Kidney epithelial cell (primary cell): ENCODE measurements at regions not wholly inside any gene's neighbourhood (a gene's known extent, or its start where the extent isn't known, plus 50 kb on each side); places are given as distances from the start of the nearest gene placed in this dataset.

Source experiments
- DNase-seq: peaks from one replicate; pipeline ENCODE4 v3.0.0-alpha.2; 2010; ENCODE audit warnings: low read depth
- H3K27me3 ChIP-seq: 2 replicates; pipeline ENCODE4 v1.6.0; 2011; ENCODE audit warnings: low read length; ENCODE audit not compliant: control insufficient read depth, insufficient read depth
- H3K36me3 ChIP-seq: 2 replicates; pipeline ENCODE4 v1.5.1; 2011; ENCODE audit warnings: low read length; ENCODE audit not compliant: control insufficient read depth, insufficient read depth
- H3K4me3 ChIP-seq: 2 replicates; pipeline ENCODE4 v1.5.1; 2011; ENCODE audit warnings: low read depth, mild to moderate bottlenecking, control low read depth, low read length
- TF ChIP-seq, protein P1 (sequence below): IDR thresholded peaks from 2 replicates; pipeline ENCODE4 v1.5.1; 2011; ENCODE audit warnings: mild to moderate bottlenecking, moderate library complexity, low read length, control low read depth, inconsistent platforms; ENCODE audit not compliant: insufficient read depth, poor library complexity, severe bottlenecking

DNA sequence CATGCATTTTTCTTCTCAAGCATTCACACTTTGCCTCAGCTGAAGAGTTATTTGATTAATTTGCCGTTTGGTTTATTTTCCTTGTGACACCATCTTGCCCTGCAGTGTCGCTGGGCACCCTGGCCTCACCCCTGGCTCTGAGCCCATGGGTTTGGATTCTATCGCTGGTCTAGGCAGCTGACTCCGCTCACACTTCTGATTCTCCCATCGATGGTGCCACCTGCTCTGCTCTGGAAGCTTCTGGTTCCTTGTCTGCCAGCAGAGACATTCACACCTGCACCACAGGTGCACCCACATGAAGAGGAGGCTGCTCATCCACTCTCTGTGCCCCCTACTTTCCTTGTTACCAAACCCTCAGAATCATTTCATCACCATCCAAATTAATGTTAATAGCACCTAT, 291.6 kb upstream of the CDH4 start:
- Histone ChIP-seq H3K36me3 (no peaks in the 10 kb centered on the region), H3K4me3 (no peak overlapping the region), H3K27me3 (no peaks in the 10 kb centered on the region)
- no peak for DNase-seq
- TF ChIP-seq, protein P1, sequence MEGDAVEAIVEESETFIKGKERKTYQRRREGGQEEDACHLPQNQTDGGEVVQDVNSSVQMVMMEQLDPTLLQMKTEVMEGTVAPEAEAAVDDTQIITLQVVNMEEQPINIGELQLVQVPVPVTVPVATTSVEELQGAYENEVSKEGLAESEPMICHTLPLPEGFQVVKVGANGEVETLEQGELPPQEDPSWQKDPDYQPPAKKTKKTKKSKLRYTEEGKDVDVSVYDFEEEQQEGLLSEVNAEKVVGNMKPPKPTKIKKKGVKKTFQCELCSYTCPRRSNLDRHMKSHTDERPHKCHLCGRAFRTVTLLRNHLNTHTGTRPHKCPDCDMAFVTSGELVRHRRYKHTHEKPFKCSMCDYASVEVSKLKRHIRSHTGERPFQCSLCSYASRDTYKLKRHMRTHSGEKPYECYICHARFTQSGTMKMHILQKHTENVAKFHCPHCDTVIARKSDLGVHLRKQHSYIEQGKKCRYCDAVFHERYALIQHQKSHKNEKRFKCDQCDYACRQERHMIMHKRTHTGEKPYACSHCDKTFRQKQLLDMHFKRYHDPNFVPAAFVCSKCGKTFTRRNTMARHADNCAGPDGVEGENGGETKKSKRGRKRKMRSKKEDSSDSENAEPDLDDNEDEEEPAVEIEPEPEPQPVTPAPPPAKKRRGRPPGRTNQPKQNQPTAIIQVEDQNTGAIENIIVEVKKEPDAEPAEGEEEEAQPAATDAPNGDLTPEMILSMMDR = no peak

DNA sequence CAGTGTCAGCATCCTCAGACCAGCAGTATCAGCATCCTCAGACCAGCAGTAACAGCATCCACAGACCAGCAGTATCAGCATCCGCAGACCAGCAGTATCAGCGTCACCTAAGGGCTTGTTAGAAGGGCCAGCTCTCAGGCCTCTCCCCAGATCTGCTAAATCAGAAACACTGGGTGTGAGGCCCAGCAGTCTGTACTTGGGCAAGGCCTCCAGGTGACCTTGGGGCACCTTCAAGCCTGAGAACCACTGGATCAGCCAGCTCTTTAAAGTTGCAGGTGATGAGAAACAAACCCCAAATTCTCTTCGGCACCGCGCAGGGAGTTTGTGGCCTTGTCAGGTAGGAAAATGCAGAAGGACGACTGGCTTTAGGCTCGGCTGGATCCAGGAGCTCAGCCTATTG, 290.5 kb upstream of the CDH4 start:
- Histone ChIP-seq H3K4me3 (no peak overlapping the region), H3K27me3 (no peaks in the 10 kb centered on the region), H3K36me3 (no peaks in the 10 kb centered on the region)
- TF ChIP-seq, protein P1 = no peak
- DNase-seq = no peak

DNA sequence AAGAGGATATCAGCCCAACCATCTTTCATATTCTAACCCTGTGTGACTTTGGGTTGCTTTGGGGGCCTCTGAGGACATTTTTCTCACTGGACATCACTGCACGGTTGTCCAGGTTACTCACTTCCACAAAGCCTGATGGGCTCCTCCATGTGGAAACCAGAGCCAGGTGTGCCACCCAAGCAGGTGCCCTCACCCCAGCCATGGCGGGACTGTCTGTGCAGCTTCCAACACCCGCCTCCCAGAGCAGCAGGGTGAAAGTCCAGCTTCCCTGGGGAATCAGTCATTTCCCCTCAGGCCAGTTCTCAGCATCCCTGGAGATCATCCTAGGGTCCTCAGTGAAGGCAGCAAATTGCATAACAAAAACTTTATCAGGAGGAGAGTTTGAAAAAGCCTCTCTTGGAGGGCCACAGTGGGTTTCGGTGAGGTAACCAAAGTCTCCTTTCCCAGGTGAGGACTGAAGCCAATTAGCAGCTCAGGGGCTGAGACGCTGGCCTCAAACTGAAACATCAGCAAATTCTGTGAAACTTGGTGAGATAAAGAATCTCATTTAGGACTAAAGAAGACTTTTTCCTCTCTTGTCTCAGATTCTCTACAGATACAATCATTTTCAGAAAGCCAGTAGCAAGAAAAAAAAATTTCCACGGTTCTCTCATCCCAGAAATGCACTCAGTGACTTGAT, 289.6 kb upstream of the CDH4 start:
- TF ChIP-seq, protein P1 = no peak

DNA sequence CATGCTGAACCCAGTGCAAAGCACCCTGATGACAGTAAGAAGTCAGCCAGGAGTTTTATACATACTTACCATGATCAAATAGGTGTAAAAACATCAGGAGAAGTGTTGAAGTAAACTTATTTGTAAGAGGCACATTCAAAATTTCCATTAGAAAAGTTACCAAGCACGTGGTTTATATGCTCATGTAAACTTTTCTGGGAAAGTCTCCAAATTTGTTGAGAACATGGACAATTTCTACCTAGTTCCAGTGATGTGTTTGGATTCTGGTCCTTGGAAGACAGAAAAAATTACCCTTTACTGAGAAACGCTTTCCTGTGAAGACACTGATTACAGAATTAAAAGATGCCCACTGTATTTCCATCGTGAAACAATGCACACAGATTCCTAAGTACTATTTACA, 288.9 kb upstream of the CDH4 start:
- Histone ChIP-seq H3K27me3 (peaks cover 4% of the 10 kb centered on the region), H3K4me3 (no peak overlapping the region), H3K36me3 (no peaks in the 10 kb centered on the region)
- TF ChIP-seq, protein P1 = no peak
- DNase-seq = no peak

More for the DNA sequence above, 289.6 kb upstream of the CDH4 start:
- H3K27me3 ChIP-seq = peaks cover 3% of the 10 kb centered on the region
- H3K4me3 ChIP-seq = no peak overlapping the region
- H3K36me3 ChIP-seq = no peaks in the 10 kb centered on the region
- DNase-seq = no peak

DNA sequence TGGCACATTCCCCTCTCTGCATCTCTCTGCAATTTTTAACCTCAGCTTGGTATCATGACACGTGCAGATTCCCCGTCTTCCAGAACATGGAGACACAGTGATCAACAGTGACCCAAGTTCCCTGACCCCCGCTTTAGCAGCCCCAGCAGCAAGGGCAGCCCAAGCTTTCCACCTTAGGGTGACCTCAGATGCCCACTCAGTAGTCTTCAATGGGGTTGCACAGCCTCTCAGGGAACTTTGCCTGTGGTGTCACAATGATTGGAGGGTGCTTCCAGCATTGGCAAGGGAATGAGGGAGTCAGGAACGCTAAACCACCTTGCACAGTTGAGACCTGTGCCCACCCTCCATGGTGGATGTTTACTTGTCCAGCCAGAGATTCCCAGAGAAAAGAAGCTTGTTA, 287.1 kb upstream of the CDH4 start:
- no peak for DNase-seq
- Histone ChIP-seq H3K4me3 (no peak overlapping the region), H3K27me3 (peaks cover 4% of the 10 kb centered on the region), H3K36me3 (no peaks in the 10 kb centered on the region)
- TF ChIP-seq, protein P1 = no peak

DNA sequence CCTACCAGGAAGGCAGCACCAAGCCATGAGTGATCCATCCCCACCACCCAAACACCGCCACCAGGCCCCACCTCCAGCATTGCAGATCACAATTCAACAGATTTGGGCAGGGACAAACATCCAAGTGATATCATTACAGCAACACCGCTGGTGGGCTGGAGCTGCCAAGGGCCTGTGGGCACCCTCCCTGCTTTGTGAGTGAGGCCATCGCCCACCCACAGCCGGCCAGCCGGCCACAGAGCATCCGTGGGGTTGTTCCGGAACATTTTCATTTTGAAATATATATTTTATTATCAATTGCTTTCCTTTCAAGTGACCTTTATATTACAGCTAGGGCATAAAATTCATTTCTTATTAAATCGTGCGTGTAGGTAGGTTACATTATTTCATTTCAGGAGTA, 286.0 kb upstream of the CDH4 start:
- H3K27me3 ChIP-seq = peaks cover 4% of the 10 kb centered on the region
- no peaks in the 10 kb centered on the region for H3K36me3 ChIP-seq
- DNase-seq = no peak
- TF ChIP-seq, protein P1 = no peak
- H3K4me3 ChIP-seq = no peak overlapping the region
